WTC11 (cell line): ENCODE measurements at regions not wholly inside any gene's neighbourhood (a gene's known extent, or its start where the extent isn't known, plus 50 kb on each side); places are given as distances from the start of the nearest gene placed in this dataset.
A peak's percentile ranks its signal among the peaks of the same experiment; 100 is the strongest.
"Not testable (repeated sequence)": the region's sequence is repeated elsewhere in the genome, so short reads cannot be mapped to it uniquely, and the experiment has no call there.

Source experiments
- ATAC-seq: fragments of 200-7000 bp; cut with Tn5 transposase; 2 replicates; pipeline ENCODE4 v1.10.0; 2021; ENCODE audit warnings: mild to moderate bottlenecking, moderate library complexity
- CTCF ChIA-PET: fragments of 300-600 bp; sonication (Branson Sonifier 250); formaldehyde crosslinking; loops from one replicate; lab custom pipeline; 2021; ENCODE audit warnings: antibody characterized with exemption; lab: Charles Lee
- POLR2A ChIA-PET: fragments of 350-600 bp; sonication (Branson Sonifier 250); formaldehyde crosslinking; loops from one replicate; lab custom pipeline; 2021; ENCODE audit warnings: antibody characterized with exemption; lab: Charles Lee
- DNase-seq: peaks from one replicate; pipeline ENCODE4 v3.0.0; 2021; ENCODE audit warnings: low spot score
- H3K27ac Mint-ChIP-seq: 2 replicates; pipeline ENCODE4 v1.8.0; 2021; ENCODE audit warnings: mixed read lengths
- H3K27me3 Mint-ChIP-seq: 2 replicates; pipeline ENCODE4 v1.8.0; 2021; ENCODE audit warnings: low read depth, mild to moderate bottlenecking, moderate library complexity, mixed read lengths
- H3K36me3 Mint-ChIP-seq: 2 replicates; pipeline ENCODE4 v1.8.0; 2021; ENCODE audit warnings: mixed read lengths
- H3K4me1 Mint-ChIP-seq: 2 replicates; pipeline ENCODE4 v1.8.0; 2022; ENCODE audit warnings: mixed read lengths
- H3K4me3 Mint-ChIP-seq: 2 replicates; pipeline ENCODE4 v1.8.0; 2021; ENCODE audit warnings: mild to moderate bottlenecking, moderate library complexity, mixed read lengths
- H3K9me3 Mint-ChIP-seq: 2 replicates; pipeline ENCODE4 v1.8.0; 2021; ENCODE audit warnings: mixed read lengths
- CREM ChIP-seq: sonication (generic); formaldehyde crosslinking; IDR thresholded peaks from 2 replicates; pipeline ENCODE4 v1.8.1; 2022; ENCODE audit warnings: mild to moderate bottlenecking, missing genetic modification reagents, moderate library complexity
- E2F5 ChIP-seq: sonication (generic); formaldehyde crosslinking; IDR thresholded peaks from 2 replicates; pipeline ENCODE4 v1.8.1; 2022; ENCODE audit warnings: mild to moderate bottlenecking, moderate library complexity, missing genetic modification reagents
- ESRRA ChIP-seq: sonication (generic); formaldehyde crosslinking; IDR thresholded peaks from 2 replicates; pipeline ENCODE4 v1.8.1; 2022; ENCODE audit warnings: mild to moderate bottlenecking, missing genetic modification reagents, borderline replicate concordance
- ETV6 ChIP-seq: sonication (generic); formaldehyde crosslinking; IDR thresholded peaks from 2 replicates; pipeline ENCODE4 v1.8.1; 2022; ENCODE audit warnings: mild to moderate bottlenecking, missing genetic modification reagents
- NFYB ChIP-seq: sonication (generic); formaldehyde crosslinking; conservative IDR thresholded peaks from 2 replicates; pipeline ENCODE4 v1.8.0; 2022; ENCODE audit warnings: low read depth, missing genetic modification reagents
- NR2C2 ChIP-seq: sonication (generic); formaldehyde crosslinking; IDR thresholded peaks from 2 replicates; pipeline ENCODE4 v1.8.0; 2022; ENCODE audit warnings: mild to moderate bottlenecking, missing genetic modification reagents
- RELA ChIP-seq: sonication (generic); formaldehyde crosslinking; IDR thresholded peaks from 2 replicates; pipeline ENCODE4 v1.8.1; 2022; ENCODE audit warnings: missing genetic modification reagents, mild to moderate bottlenecking, borderline replicate concordance
- SMAD4 ChIP-seq: sonication (generic); formaldehyde crosslinking; IDR thresholded peaks from 2 replicates; pipeline ENCODE4 v1.8.0; 2022; ENCODE audit warnings: mild to moderate bottlenecking, missing genetic modification reagents
- SOX15 ChIP-seq: fragments of 250-450 bp; sonication (Bioruptor Pico); IDR thresholded peaks from 2 replicates; pipeline ENCODE4 v1.9.0; 2021; ENCODE audit warnings: mild to moderate bottlenecking
- SP1 ChIP-seq: sonication (generic); formaldehyde crosslinking; conservative IDR thresholded peaks from 2 replicates; pipeline ENCODE4 v1.8.1; 2022; ENCODE audit warnings: missing genetic modification reagents
- ZBTB21 ChIP-seq: sonication (generic); formaldehyde crosslinking; IDR thresholded peaks from 2 replicates; pipeline ENCODE4 v1.8.1; 2023; ENCODE audit warnings: mild to moderate bottlenecking, missing genetic modification reagents, borderline replicate concordance
- ZBTB43 ChIP-seq: sonication (generic); formaldehyde crosslinking; IDR thresholded peaks from 2 replicates; pipeline ENCODE4 v1.8.1; 2023; ENCODE audit warnings: mild to moderate bottlenecking, missing genetic modification reagents
- ZNF263 ChIP-seq: sonication (generic); formaldehyde crosslinking; IDR thresholded peaks from 2 replicates; pipeline ENCODE4 v1.8.1; 2022; ENCODE audit warnings: low read depth, mild to moderate bottlenecking, moderate library complexity, missing genetic modification reagents
- ZNF423 ChIP-seq: fragments of 250-450 bp; sonication (Bioruptor Pico); IDR thresholded peaks from 2 replicates; pipeline ENCODE4 v2.1.2; 2022; ENCODE audit warnings: mild to moderate bottlenecking, moderate library complexity
- TF ChIP-seq, protein P1 (sequence below): sonication (generic); formaldehyde crosslinking; IDR thresholded peaks from 2 replicates; pipeline ENCODE4 v1.8.1; 2023; ENCODE audit warnings: mild to moderate bottlenecking, missing genetic modification reagents
- TF ChIP-seq, protein P2 (sequence below): fragments of 250-450 bp; sonication (Bioruptor Pico); IDR thresholded peaks from 2 replicates; pipeline ENCODE4 v1.9.0; 2021; ENCODE audit warnings: mild to moderate bottlenecking
- TF ChIP-seq, protein P3 (sequence below): sonication (generic); formaldehyde crosslinking; IDR thresholded peaks from 2 replicates; pipeline ENCODE4 v1.8.0; 2022; ENCODE audit warnings: mild to moderate bottlenecking, missing genetic modification reagents
- TF ChIP-seq, protein P4 (sequence below): sonication (generic); formaldehyde crosslinking; IDR thresholded peaks from 2 replicates; pipeline ENCODE4 v1.8.1; 2023; ENCODE audit warnings: mild to moderate bottlenecking, missing genetic modification reagents, moderate library complexity

DNA sequence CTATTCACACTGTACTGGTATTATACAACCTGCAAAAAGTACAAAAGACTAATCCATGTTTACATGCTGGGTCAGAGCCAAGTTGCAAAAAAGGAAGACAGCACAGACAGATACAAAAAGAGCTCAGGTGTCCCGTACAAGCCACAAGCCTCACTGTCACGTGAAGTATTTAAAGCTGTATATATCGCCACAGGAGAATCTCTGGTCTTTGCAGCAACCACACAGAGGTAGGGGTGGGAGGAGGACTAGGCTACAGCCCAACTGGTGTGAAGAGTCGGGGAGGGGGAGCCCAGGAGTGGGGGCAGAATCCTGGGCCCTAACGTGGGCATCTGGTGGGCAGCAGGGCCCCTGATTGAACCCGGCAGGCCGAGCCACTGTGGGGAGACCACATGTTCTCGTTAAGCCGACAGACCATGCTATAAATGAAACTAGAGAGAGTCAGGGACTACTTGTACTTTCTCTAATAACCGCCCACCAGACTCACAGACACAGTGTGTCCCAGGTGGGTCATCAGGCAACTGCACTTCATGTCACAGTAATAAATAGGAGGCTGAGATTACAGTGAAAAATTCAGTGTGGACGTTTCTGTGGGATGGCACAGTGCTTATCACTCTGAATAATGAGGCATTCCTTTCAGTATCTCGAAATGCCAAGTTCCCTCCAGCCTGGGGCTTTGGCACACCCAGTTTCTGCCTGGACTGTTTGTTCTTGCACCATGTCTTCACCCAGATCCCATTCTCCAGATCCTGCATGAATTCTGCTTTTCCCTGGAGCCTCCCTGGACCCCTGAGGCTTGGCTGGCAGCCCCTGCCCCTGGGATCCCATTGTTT, 79.3 kb upstream of the SH3PXD2B start:
- Mint-ChIP-seq H3K4me1 (no peaks in the 10 kb centered on the region), H3K4me3 (no peak overlapping the region), H3K27me3 (peaks cover 10% of the 10 kb centered on the region), H3K36me3 (peaks cover 4% of the 10 kb centered on the region; the same call in 1 of the 2 replicates), H3K9me3 (peaks cover 13% of the 10 kb centered on the region), H3K27ac (no peak overlapping the region)
- TF ChIP-seq ETV6 (CRISPR knock-in tag) = no peak
- no peak for TF ChIP-seq ZNF423
- TF ChIP-seq ZBTB21 = no peak
- TF ChIP-seq, protein P1, sequence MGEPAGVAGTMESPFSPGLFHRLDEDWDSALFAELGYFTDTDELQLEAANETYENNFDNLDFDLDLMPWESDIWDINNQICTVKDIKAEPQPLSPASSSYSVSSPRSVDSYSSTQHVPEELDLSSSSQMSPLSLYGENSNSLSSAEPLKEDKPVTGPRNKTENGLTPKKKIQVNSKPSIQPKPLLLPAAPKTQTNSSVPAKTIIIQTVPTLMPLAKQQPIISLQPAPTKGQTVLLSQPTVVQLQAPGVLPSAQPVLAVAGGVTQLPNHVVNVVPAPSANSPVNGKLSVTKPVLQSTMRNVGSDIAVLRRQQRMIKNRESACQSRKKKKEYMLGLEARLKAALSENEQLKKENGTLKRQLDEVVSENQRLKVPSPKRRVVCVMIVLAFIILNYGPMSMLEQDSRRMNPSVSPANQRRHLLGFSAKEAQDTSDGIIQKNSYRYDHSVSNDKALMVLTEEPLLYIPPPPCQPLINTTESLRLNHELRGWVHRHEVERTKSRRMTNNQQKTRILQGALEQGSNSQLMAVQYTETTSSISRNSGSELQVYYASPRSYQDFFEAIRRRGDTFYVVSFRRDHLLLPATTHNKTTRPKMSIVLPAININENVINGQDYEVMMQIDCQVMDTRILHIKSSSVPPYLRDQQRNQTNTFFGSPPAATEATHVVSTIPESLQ (CRISPR knock-in tag) = no peak
- no peak for TF ChIP-seq CREM (CRISPR knock-in tag)
- no peak for TF ChIP-seq ZNF263 (CRISPR knock-in tag)
- TF ChIP-seq E2F5 (CRISPR knock-in tag) = no peak
- TF ChIP-seq SP1 (CRISPR knock-in tag) = no peak
- TF ChIP-seq, protein P2, sequence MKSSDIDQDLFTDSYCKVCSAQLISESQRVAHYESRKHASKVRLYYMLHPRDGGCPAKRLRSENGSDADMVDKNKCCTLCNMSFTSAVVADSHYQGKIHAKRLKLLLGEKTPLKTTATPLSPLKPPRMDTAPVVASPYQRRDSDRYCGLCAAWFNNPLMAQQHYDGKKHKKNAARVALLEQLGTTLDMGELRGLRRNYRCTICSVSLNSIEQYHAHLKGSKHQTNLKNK (CRISPR knock-in tag) = no peak
- no peak for TF ChIP-seq NFYB (CRISPR knock-in tag)
- TF ChIP-seq SOX15 (CRISPR knock-in tag) = no peak
- TF ChIP-seq, protein P3, sequence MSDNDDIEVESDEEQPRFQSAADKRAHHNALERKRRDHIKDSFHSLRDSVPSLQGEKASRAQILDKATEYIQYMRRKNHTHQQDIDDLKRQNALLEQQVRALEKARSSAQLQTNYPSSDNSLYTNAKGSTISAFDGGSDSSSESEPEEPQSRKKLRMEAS = no peak
- TF ChIP-seq NR2C2 = no peak
- TF ChIP-seq ZBTB43 (CRISPR knock-in tag) = no peak
- no peak for TF ChIP-seq RELA (CRISPR knock-in tag)
- no peak for TF ChIP-seq SMAD4
- no peak for ATAC-seq
- no peak for DNase-seq
- POLR2A ChIA-PET = no interaction called here
- CTCF ChIA-PET = no interaction called here

- Mint-ChIP-seq H3K4me1 (no peaks in the 10 kb centered on the region), H3K27me3 (peaks cover 10% of the 10 kb centered on the region), H3K27ac (no peak overlapping the region)
- no peak for DNase-seq
- no peak for TF ChIP-seq ESRRA (CRISPR knock-in tag)
- TF ChIP-seq, protein P4, sequence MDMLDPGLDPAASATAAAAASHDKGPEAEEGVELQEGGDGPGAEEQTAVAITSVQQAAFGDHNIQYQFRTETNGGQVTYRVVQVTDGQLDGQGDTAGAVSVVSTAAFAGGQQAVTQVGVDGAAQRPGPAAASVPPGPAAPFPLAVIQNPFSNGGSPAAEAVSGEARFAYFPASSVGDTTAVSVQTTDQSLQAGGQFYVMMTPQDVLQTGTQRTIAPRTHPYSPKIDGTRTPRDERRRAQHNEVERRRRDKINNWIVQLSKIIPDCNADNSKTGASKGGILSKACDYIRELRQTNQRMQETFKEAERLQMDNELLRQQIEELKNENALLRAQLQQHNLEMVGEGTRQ = peak; percentile 72
- TF ChIP-seq, all 79 proteins: peak for 1
- no peak overlapping the region for H3K4me3 Mint-ChIP-seq
- ATAC-seq = peak; percentile 67
- peaks cover 19% of the 10 kb centered on the region for H3K9me3 Mint-ChIP-seq
- ChIA-PET POLR2A (no interaction called here), CTCF (no interaction called here)
- peaks cover 8% of the 10 kb centered on the region for H3K36me3 Mint-ChIP-seq
These were observed 78.7 kb upstream of the SH3PXD2B start for GRCh38 chr5:172533058-172533398.

GRCh38 chr5:172532439-172532838, 78.1 kb upstream of the SH3PXD2B start:
- ATAC-seq, H3K4me3 Mint-ChIP-seq, H3K36me3 Mint-ChIP-seq, H3K27ac Mint-ChIP-seq, CTCF ChIA-PET, H3K4me1 Mint-ChIP-seq, DNase-seq: not testable (repeated sequence)
- POLR2A ChIA-PET = interaction anchor here (0.5 kb wide), 1 partner anchor 29 kb away, joined by 6 read pairs; no protein-coding TSS in a partner anchor
- Mint-ChIP-seq H3K9me3 (peaks cover 19% of the 10 kb centered on the region), H3K27me3 (peaks cover 15% of the 10 kb centered on the region)
